Hematopoietic multipotent progenitor cell treated with erythropoietin and hydrocortisone succinate and interleukin-3 and kit ligand, for 6 days (in vitro differentiated cells): ENCODE measurements at regions not wholly inside any gene's neighbourhood (a gene's known extent, or its start where the extent isn't known, plus 50 kb on each side); places are given as distances from the start of the nearest gene placed in this dataset.
"Not testable (repeated sequence)": the region's sequence is repeated elsewhere in the genome, so short reads cannot be mapped to it uniquely, and the experiment has no call there.

Experiments used
- DNase-seq: peaks from one replicate; pipeline ENCODE4 v3.0.0-alpha.2; 2015

- DNase-seq, result no peak
Observed at GRCh38 chrX:125507119-125507518, 187.4 kb downstream of the TEX13C start.

GRCh38 chrX:125520029-125520428 is 200.4 kb downstream of the TEX13C start:
- no peak for DNase-seq

DNA sequence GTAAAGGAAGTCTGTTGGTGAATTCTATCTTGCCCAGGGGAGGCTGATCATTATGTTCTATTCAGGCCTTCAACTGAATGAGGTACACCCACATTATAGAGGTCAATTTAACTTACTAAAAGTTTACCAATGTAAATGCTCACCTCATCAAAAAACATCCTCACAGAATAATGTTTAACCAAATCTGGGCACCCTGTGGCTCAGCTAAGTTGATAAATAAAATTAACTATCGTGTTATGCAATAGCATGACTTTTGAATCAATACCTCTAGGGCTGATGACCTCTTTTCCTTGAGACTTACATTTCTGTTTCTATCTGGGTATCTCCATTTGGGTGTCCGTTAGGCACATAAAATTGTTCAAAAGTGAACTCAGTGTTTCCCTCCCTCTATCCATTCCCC is 203.1 kb downstream of the TEX13C start:
- no peak for DNase-seq

DNA sequence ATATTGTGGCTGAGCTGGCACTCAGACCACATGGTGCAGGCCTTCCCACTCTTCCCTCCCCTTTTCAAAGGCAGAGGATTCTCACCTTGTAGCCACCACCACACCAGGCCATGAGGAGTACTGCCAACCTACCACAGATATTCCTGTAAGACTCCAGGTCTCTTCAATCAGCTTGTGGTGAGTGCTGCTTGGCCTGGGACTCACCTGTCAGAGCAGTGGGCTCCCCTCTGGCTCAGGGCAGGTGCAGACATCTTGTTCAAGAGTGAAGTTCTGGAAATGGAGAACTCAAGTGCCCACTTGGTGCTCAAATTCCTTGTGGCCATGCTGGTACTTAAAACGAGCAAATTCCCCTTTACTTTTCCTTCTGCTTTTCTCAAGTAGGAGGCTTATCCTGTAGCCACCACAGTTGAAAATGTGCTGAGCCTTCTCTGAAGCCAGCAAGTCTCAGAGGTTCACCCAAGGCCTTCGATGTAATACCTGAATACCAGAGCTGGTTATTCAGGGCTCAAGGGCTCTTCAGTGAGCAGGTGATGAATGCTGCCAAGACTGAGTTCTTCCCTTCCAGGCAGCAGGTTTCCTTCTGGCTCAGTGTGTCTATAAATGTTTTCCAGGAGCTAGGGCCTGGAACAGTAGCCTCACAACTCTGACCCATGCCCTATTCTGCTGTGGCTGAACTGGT is 212.9 kb downstream of the TEX13C start:
- DNase-seq, result no peak

- no peak for DNase-seq
Observed at GRCh38 chrX:125533352-125533751, 213.7 kb downstream of the TEX13C start.

DNA sequence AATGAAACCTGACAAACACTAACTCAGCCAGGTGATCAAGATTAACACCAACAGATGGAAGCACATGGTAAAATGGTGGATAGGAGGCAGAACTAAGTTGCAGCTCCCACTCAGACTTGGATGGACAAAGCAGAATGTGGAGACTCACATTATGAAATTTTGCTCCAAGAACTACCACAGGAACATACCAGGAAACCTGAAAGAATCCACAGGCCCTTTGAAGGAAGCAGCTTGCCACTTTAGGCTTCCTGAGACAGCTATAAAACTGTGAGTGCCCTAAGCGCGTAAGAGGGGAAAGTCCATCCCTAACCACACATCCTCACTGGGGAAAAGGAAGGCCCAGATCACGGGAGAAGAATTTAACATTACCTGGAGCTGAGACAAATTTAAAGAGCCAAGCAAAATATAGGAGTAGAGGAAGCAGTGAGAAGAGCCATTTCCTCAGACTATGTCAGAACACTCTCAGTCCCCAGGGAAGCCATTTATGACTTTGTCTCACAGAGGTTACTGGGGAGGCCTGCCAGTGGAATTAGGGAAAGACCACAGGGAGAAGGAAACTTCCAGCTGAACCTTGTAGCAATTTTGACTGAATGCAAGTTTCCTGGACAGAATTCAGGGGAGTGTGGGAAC is 224.5 kb downstream of the TEX13C start:
- no peak for DNase-seq

GRCh38 chrX:125544856-125545255 is 225.2 kb downstream of the TEX13C start:
- no peak for DNase-seq

GRCh38 chrX:125577479-125577878 is 257.8 kb downstream of the TEX13C start:
- DNase-seq, result no peak

GRCh38 chrX:125604448-125604847 is 284.8 kb downstream of the TEX13C start:
- no peak for DNase-seq

GRCh38 chrX:125605145-125605544 is 285.5 kb downstream of the TEX13C start:
- no peak for DNase-seq

DNA sequence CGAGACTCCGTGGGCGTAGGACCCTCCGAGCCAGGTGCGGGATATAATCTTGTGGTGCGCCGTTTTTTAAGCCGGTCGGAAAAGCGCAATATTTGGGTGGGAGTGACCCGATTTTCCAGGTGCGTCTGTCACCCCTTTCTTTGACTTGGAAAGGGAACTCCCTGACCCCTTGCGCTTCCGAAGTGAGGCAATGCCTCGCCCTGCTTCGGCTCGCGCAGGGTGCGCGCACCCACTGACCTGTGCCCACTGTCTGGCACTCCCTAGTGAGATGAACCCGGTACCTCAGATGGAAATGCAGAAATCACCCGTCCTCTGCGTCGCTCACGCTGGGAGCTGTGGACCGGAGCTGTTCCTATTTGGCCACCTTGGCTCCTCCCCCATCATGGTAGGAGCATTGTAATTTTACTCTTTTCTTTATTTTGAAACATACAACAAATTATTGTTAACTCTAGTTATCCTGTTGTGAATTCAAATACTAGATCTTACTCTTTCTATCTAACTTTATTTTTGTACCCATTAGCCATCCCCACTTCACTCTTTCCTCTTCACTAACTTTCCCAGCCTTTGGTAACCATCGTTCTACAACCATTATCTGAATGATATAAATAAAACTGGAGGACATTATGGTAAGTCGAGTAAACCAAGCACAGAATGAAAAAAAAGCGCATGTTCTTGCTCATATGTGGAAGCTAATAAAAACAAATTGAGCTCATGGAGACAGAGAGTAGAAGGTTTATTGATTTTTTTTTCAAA is 295.1 kb downstream of the TEX13C start:
- not testable (repeated sequence) for DNase-seq

DNA sequence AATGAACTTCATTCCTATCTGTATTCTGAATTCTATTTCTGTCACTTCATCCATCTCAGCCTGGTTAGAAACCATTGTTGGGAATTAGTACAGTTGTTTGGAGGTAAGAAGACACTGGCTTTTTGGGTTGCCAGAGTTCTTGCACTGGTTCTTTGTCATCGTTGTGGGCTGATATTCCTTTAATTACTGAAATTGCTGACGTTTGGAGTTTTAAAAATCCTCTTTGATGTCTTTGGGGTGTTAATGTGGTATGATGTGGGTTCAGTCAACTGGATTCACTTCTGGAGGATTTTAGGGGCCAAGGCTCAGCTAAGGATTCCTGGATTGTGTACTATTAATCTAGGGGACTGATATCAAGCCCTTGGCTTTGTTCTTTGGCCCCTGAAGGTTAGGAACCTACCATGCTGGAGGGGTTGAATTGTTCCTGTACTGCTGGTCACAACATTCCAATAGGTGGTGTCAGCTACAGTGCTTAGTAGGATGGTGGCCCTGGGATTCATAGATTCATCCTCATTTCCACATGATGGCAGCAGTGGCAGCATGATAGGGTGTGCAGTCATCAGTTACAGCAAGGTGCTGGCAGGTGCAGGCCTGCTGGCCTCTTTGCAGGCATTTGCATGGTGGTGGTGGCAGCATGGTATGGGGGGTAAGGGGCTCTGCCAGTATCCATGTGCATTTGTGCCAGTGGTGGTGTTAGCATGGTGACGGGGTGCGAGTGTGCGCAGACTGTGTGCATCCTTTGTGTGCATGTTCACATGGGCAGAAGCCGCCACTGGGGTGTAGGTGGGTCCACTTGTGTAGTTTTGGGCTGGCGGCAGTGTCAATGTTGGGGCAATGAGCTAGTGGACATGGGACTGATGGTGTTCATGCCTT is 301.3 kb downstream of the TEX13C start:
- no peak for DNase-seq

- no peak for DNase-seq
Observed at GRCh38 chrX:125621588-125621927, 301.9 kb downstream of the TEX13C start.

DNA sequence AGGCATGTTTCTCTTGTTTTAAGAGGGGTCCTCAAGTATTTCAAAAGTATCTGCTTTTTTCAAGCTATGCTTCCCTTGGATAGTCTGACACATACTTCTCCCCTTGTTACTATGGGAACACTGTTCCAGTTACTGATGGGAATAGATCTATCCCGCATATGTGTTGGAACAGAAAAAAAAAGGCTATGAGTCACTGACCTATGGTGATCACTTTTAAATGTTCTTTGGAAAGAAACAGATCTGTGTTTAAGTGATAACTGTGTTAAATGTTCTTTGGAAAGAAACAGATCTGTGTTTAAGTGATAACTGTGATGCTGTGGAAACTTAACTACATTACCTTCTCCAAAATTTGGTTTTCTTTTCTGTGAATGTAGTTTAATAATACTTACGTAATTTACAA is 303.2 kb downstream of the TEX13C start:
- DNase-seq, result no peak

DNA sequence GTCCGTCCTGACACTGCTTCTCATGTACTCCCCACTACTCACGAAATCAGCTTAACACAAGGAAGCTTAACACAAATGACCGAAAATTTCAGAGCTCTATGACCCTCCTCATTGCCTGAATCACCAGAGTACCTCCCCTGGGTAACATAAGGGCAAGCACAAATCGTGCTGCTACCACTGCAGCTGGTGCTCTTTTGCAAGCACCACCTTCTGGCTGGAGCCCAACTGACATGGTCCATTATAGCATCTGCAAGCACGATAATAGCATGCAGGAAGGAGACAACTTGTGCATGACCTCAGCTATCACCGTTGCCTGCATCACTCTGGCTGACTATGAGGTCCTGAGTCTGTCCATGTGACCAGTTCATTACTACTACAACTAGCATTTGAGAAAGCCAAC is 308.0 kb downstream of the TEX13C start:
- DNase-seq, result no peak

DNA sequence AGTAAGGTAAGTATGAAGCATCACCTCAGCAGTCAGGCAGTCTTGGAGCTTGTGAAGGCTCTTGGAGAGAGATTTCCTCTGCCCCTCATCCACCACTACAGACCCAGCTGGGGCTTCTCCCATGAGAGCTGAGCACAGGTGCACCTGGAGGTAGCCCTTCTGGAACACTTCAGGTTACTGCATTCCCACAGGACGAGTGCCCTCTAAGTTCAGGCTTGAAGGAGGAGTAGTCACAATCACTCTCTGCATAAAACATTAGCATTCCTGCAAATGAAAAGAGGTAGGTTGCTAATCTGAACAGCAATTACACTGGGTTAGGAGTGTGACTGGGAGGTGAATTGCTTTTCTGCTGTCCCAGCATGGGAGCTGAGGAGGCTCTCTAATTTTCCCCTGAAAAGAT is 308.8 kb downstream of the TEX13C start:
- DNase-seq, result no peak

DNA sequence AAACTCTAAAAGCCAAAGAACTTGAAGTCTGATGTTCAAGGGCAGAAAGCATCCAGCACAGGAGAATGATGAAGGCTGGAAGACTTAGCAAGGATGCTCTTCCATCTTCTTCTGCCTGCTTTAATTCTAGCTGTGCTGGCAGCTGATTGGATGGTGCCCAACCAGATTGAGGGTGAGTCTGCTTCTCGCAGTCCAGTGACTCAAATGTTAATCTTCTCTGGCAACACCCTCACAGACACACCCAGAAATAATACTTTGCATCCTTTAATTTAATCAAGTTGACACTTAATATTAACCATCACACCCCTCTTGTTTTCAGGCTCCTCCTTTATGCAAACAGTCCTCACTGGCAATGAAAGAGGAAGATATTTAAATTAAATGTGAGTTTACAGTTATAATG is 321.7 kb downstream of the TEX13C start:
- DNase-seq, result no peak

GRCh38 chrX:125646195-125646594 is 326.5 kb downstream of the TEX13C start:
- peak; percentile 15 for DNase-seq

- no peak for DNase-seq
Observed at GRCh38 chrX:125651426-125651825, 331.8 kb downstream of the TEX13C start.

- DNase-seq, result no peak
Observed at GRCh38 chrX:125654501-125654900, 334.8 kb downstream of the TEX13C start.

GRCh38 chrX:125673758-125674157 is 354.1 kb downstream of the TEX13C start:
- no peak for DNase-seq

GRCh38 chrX:125678258-125678657 is 358.6 kb downstream of the TEX13C start:
- DNase-seq, result no peak

- no peak for DNase-seq
Observed at GRCh38 chrX:125680366-125680765, 360.7 kb downstream of the TEX13C start.
